HEK293 (cell line): ENCODE measurements at regions not wholly inside any gene's neighbourhood (a gene's known extent, or its start where the extent isn't known, plus 50 kb on each side); places are given as distances from the start of the nearest gene placed in this dataset.

Source experiments
- ATF2 ChIP-seq: fragments of 450-650 bp; formaldehyde crosslinking; IDR thresholded peaks from 2 replicates; pipeline ENCODE4 v1.5.1; 2016; ENCODE audit warnings: missing biosample characterization, missing genetic modification characterization, low read depth
- CTCF ChIP-seq: fragments of 450-650 bp; formaldehyde crosslinking; IDR thresholded peaks from 2 replicates; pipeline ENCODE4 v1.5.1; 2016; ENCODE audit warnings: missing biosample characterization, missing genetic modification characterization
- ZNF211 ChIP-seq: fragments of 450-650 bp; formaldehyde crosslinking; IDR thresholded peaks from 2 replicates; pipeline ENCODE4 v1.5.1; 2016; ENCODE audit warnings: low read depth, missing biosample characterization, missing genetic modification characterization
- ZNF24 ChIP-seq: fragments of 450-650 bp; formaldehyde crosslinking; IDR thresholded peaks from 2 replicates; pipeline ENCODE4 v1.5.1; 2016; ENCODE audit warnings: missing biosample characterization, missing genetic modification characterization
- ZNF391 ChIP-seq: fragments of 450-650 bp; formaldehyde crosslinking; IDR thresholded peaks from 2 replicates; pipeline ENCODE4 v1.5.1; 2016; ENCODE audit warnings: low read depth, missing biosample characterization, missing genetic modification characterization, borderline replicate concordance
- ZNF449 ChIP-seq: fragments of 450-650 bp; formaldehyde crosslinking; IDR thresholded peaks from 2 replicates; pipeline ENCODE4 v1.5.1; 2017; ENCODE audit warnings: missing biosample characterization, mild to moderate bottlenecking, missing genetic modification characterization, moderate library complexity
- ZNF548 ChIP-seq: fragments of 450-650 bp; formaldehyde crosslinking; IDR thresholded peaks from 2 replicates; pipeline ENCODE4 v1.5.1; 2016; ENCODE audit warnings: missing biosample characterization, missing genetic modification characterization
- ZNF560 ChIP-seq: fragments of 450-650 bp; formaldehyde crosslinking; IDR thresholded peaks from 2 replicates; pipeline ENCODE4 v1.5.1; 2017; ENCODE audit warnings: missing biosample characterization, missing genetic modification characterization, borderline replicate concordance
- ZNF777 ChIP-seq: fragments of 450-650 bp; formaldehyde crosslinking; IDR thresholded peaks from 2 replicates; pipeline ENCODE4 v1.5.1; 2017; ENCODE audit warnings: missing biosample characterization, missing genetic modification characterization, borderline replicate concordance

DNA sequence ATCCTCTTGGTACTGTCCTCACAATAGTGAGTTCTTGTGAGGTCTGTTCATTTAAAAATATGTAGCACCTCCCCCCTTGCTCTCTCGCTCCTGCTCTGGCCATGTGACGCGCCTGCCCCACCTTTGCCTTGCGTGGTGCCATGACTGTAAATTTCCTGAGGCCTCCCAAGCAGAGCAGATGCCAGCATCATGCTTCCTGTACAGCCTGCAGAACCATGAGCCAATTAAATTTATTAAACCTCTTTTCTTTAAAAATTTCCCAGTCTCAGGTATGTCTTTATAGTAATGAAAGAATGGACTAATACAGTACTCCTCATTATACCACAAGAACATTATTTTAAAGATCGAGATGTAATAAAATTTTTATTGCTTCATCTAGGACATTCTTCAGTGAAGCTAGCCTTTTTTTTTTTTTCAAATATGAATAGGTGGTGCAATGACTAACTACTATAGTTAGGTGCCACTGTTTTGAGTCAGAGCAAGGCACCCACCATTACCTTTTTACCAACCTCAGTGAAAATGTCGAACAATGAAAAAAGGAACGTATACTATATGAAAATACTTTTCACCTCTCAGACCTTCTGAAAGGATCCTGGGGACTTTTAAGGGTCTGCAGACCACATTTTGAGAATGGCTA is 191.1 kb upstream of the SGK1 start:
- TF ChIP-seq ZNF560 (tag by site-specific recombination) = no peak
- no peak for TF ChIP-seq CTCF (tag by site-specific recombination)
- no peak for TF ChIP-seq ZNF449 (tag by site-specific recombination)
- no peak for TF ChIP-seq ZNF777 (tag by site-specific recombination)
- TF ChIP-seq ZNF24 (tag by site-specific recombination) = no peak
- no peak for TF ChIP-seq ZNF548 (tag by site-specific recombination)
- no peak for TF ChIP-seq ZNF391 (tag by site-specific recombination)
- no peak for TF ChIP-seq ZNF211 (tag by site-specific recombination)
- TF ChIP-seq ATF2 (tag by site-specific recombination) = no peak
